ENCODE measurements at regions not wholly inside any gene's neighbourhood (a gene's known extent, or its start where the extent isn't known, plus 50 kb on each side); places are given as distances from the start of the nearest gene placed in this dataset.

GRCh38 chr9:90476058-90476457 lies 166.6 kb downstream of the DIRAS2 start:
- TF ChIP-seq CREB1 (CRISPR knock-in tag; IDR thresholded peaks at IDR 0.05; ENCODE audit: low read depth) (no peak), EZH2phosphoT487 (IDR thresholded peaks at IDR 0.05; ENCODE audit: unreplicated experiment) (no peak), CTCF (conservative IDR thresholded peaks at IDR 0.05; ENCODE audit: low read depth in 2 of 2) (no peak), EZH2 (IDR thresholded peaks at IDR 0.05; ENCODE audit: low read depth, unreplicated experiment) (no peak), REST (IDR thresholded peaks at IDR 0.05; ENCODE audit: unreplicated experiment) (no peak), ZNF114 (CRISPR knock-in tag; IDR thresholded peaks at IDR 0.05) (no peak), ETS1 (IDR thresholded peaks at IDR 0.05) (no peak), POLR2AphosphoS5 (IDR thresholded peaks at IDR 0.05; ENCODE audit: low read depth) (no peak), JUNB (IDR thresholded peaks at IDR 0.05; ENCODE audit: unreplicated experiment) (no peak), ZNF331 (CRISPR knock-in tag; IDR thresholded peaks at IDR 0.05; ENCODE audit: low read depth) (no peak), STAT1 (IDR thresholded peaks at IDR 0.05; ENCODE audit: unreplicated experiment) (no peak), NANOG (IDR thresholded peaks at IDR 0.05; ENCODE audit: borderline replicate concordance) (no peak), ZNF462 (CRISPR knock-in tag; IDR thresholded peaks at IDR 0.05) (no peak)

Data from GM23338 (cell line).